ENCODE measurements at regions not wholly inside any gene's neighbourhood (a gene's known extent, or its start where the extent isn't known, plus 50 kb on each side); places are given as distances from the start of the nearest gene placed in this dataset.

- Histone ChIP-seq H3K9me2 (ENCODE audit: insufficient read depth) (no peaks in the 10 kb centered on the region), H3K9ac (ENCODE audit: low read length) (no peak overlapping the region), H3K4me1 (ENCODE audit: control insufficient read depth in 1 of 2, insufficient read depth in 2 of 2, low read length in 2 of 2) (no peaks in the 10 kb centered on the region), H3K79me2 (ENCODE audit: insufficient read depth, low read length) (no peaks in the 10 kb centered on the region), H3K27ac (ENCODE audit: low read depth, low read length) (no peak overlapping the region), H4K20me1 (ENCODE audit: insufficient read depth) (no peaks in the 10 kb centered on the region), H3K9me3 (ENCODE audit: control insufficient read depth in 1 of 2, insufficient read depth in 1 of 2, low read depth in 1 of 2, low read length in 2 of 2) (peaks cover 0 to 16% of the 10 kb centered on the region in 2 experiments; a peak in 2 of 4 replicates), H3K4me2 (ENCODE audit: low read length) (no peak overlapping the region), H3K27me3 (ENCODE audit: insufficient read depth, low read length) (no peaks in the 10 kb centered on the region), H3K4me3 (replicated peaks in 1 of 2; ENCODE audit: low read depth in 1 of 2, low read length in 2 of 2) (no peak overlapping the region), H2AFZ (ENCODE audit: low read depth, low read length, poor library complexity, severe bottlenecking) (no peak overlapping the region), H3K36me3 (ENCODE audit: control insufficient read depth in 1 of 2, insufficient read depth in 2 of 2, low read length in 2 of 2) (no peaks in the 10 kb centered on the region)
- BruUV-seq (replicated peaks): no TSS peak
- DNase-seq (ENCODE audit: low read depth, low spot score) (no peak), ATAC-seq (no peak)
- no peak for TF ChIP-seq JUND (IDR thresholded peaks at IDR 0.05)
- no peak for TF ChIP-seq CEBPB (IDR thresholded peaks at IDR 0.05; ENCODE audit: low read depth)
- TF ChIP-seq SP1 (IDR thresholded peaks at IDR 0.05; ENCODE audit: low read depth): no peak
- ChIA-PET CTCF (no interaction called here), POLR2A (no interaction called here), RAD21 (ENCODE audit: low non-redundant PET in 1 of 2, low total read pairs in 2 of 2, uncharacterized antibody in 2 of 2, unreplicated experiment in 2 of 2) (no interaction called here)
- intact Hi-C loops (cut with micrococcal nuclease): no loop called here
Measured at GRCh38 chr10:118927321-118927720, 102.2 kb upstream of the NANOS1 start.

- H3K79me2 ChIP-seq (ENCODE audit: insufficient read depth, low read length): no peaks in the 10 kb centered on the region
- ChIA-PET RAD21 (ENCODE audit: low non-redundant PET in 1 of 2, low total read pairs in 2 of 2, uncharacterized antibody in 2 of 2, unreplicated experiment in 2 of 2) (no interaction called here), CTCF (no interaction called here), POLR2A (interaction anchor here (1.1 kb wide), 1 partner anchor 12 kb away, joined by 4 read pairs; no protein-coding TSS in a partner anchor)
- H3K4me1 ChIP-seq (ENCODE audit: control insufficient read depth in 1 of 2, insufficient read depth in 2 of 2, low read length in 2 of 2): no peaks in the 10 kb centered on the region
- TF ChIP-seq EGR1 (IDR thresholded peaks at IDR 0.05; ENCODE audit: low read depth) (no peak), EZH2 (IDR thresholded peaks at IDR 0.05) (no peak), ZBTB33 (IDR thresholded peaks at IDR 0.05; ENCODE audit: extremely low read depth, insufficient replicate concordance, low read length) (no peak), SIN3A (IDR thresholded peaks at IDR 0.05; ENCODE audit: low read depth) (no peak), ATF3 (IDR thresholded peaks at IDR 0.05) (no peak), ZFX (IDR thresholded peaks at IDR 0.05) (no peak), FOSL1 (IDR thresholded peaks at IDR 0.05; ENCODE audit: low read depth) (no peak), POLR2A (IDR thresholded peaks at IDR 0.05; ENCODE audit: borderline replicate concordance, extremely low read depth, insufficient read depth, insufficient read length) (no peak), TCF7L2 (IDR thresholded peaks at IDR 0.05; ENCODE audit: borderline replicate concordance, extremely low read depth, insufficient read depth, insufficient read length) (no peak), CTCF (IDR thresholded peaks at IDR 0.05 in 2 of 3, conservative IDR thresholded peaks at IDR 0.05 in 1 of 3; ENCODE audit: borderline replicate concordance in 1 of 3, insufficient read depth in 1 of 3, low read depth in 2 of 3, low read length in 2 of 3) (no peak), CBX3 (IDR thresholded peaks at IDR 0.05; ENCODE audit: low read depth) (no peak)
- no peaks in the 10 kb centered on the region for H3K9me2 ChIP-seq (ENCODE audit: insufficient read depth)
- no peak for ATAC-seq
- no peak overlapping the region for H3K4me3 ChIP-seq (replicated peaks in 1 of 2; ENCODE audit: low read depth in 1 of 2, low read length in 2 of 2)
- no peaks in the 10 kb centered on the region for H4K20me1 ChIP-seq (ENCODE audit: insufficient read depth)
- no peak overlapping the region for H3K4me2 ChIP-seq (ENCODE audit: low read length)
- no peak overlapping the region for H3K9ac ChIP-seq (ENCODE audit: low read length)
- intact Hi-C loops (cut with micrococcal nuclease): no loop called here
- H2AFZ ChIP-seq (ENCODE audit: low read depth, low read length, poor library complexity, severe bottlenecking): no peak overlapping the region
- H3K27ac ChIP-seq (ENCODE audit: low read depth, low read length): no peak overlapping the region
- H3K9me3 ChIP-seq (ENCODE audit: control insufficient read depth in 1 of 2, insufficient read depth in 1 of 2, low read depth in 1 of 2, low read length in 2 of 2): peaks cover 0 to 16% of the 10 kb centered on the region in 2 experiments; a peak in 2 of 4 replicates
- no peaks in the 10 kb centered on the region for H3K27me3 ChIP-seq (ENCODE audit: insufficient read depth, low read length)
- DNase-seq (ENCODE audit: low read depth, low spot score): no peak
- BruUV-seq (replicated peaks): no TSS peak
- H3K36me3 ChIP-seq (ENCODE audit: control insufficient read depth in 1 of 2, insufficient read depth in 2 of 2, low read length in 2 of 2): no peaks in the 10 kb centered on the region
Measured at GRCh38 chr10:118930614-118931013, 98.9 kb upstream of the NANOS1 start.

Data from HCT116 (cell line).